Mesendoderm (in vitro differentiated cells): ENCODE measurements at regions not wholly inside any gene's neighbourhood (a gene's known extent, or its start where the extent isn't known, plus 50 kb on each side); places are given as distances from the start of the nearest gene placed in this dataset.

ENCODE experiments used
- DNase-seq: peaks from one replicate; pipeline ENCODE4 v3.0.0; 2013
- H2AK5ac ChIP-seq: 2 replicates; pipeline ENCODE4 v1.6.1; 2013; ENCODE audit warnings: low read length, inconsistent platforms
- H2BK120ac ChIP-seq: 2 replicates; pipeline ENCODE4 v1.6.1; 2013; ENCODE audit warnings: low read depth, mild to moderate bottlenecking, low read length, moderate library complexity, mixed read lengths
- H2BK15ac ChIP-seq: replicated peaks from 2 replicates; pipeline ENCODE4 v1.6.1; 2013; ENCODE audit warnings: low read depth, mild to moderate bottlenecking, moderate library complexity
- H2BK5ac ChIP-seq: 2 replicates; pipeline ENCODE4 v1.6.1; 2013; ENCODE audit warnings: low read length, inconsistent platforms
- H3K18ac ChIP-seq: 2 replicates; pipeline ENCODE4 v1.6.1; 2013; ENCODE audit warnings: mild to moderate bottlenecking, low read length, mixed read lengths
- H3K23ac ChIP-seq: one replicate; pipeline ENCODE4 v1.6.1; 2013; ENCODE audit warnings: low read length
- H3K27ac ChIP-seq: 2 replicates; pipeline ENCODE4 v1.5.1; 2013; ENCODE audit warnings: low read depth, mild to moderate bottlenecking, inconsistent platforms, low read length, moderate library complexity
- H3K27me3 ChIP-seq: 2 replicates; pipeline ENCODE4 v1.6.1; 2013; ENCODE audit warnings: low read length, control low read depth, mild to moderate bottlenecking, inconsistent platforms; ENCODE audit not compliant: insufficient read depth, poor library complexity
- H3K36me3 ChIP-seq: 2 replicates; pipeline ENCODE4 v1.6.1; 2013; ENCODE audit warnings: low read length, inconsistent platforms; ENCODE audit not compliant: control insufficient read depth, insufficient read depth
- H3K4ac ChIP-seq: one replicate; pipeline ENCODE4 v1.6.1; 2013; ENCODE audit warnings: low read depth, mild to moderate bottlenecking, low read length, moderate library complexity
- H3K4me1 ChIP-seq: 2 replicates; pipeline ENCODE4 v1.6.1; 2013; ENCODE audit warnings: low read depth, low read length, inconsistent platforms; ENCODE audit not compliant: control insufficient read depth
- H3K4me2 ChIP-seq: 2 replicates; pipeline ENCODE4 v1.6.1; 2013; ENCODE audit warnings: low read length
- H3K4me3 ChIP-seq: 2 replicates; pipeline ENCODE4 v1.5.1; 2013; ENCODE audit warnings: mild to moderate bottlenecking, low read length
- H3K56ac ChIP-seq: one replicate; pipeline ENCODE4 v1.6.1; 2013; ENCODE audit warnings: low read length
- H3K79me1 ChIP-seq: 2 replicates; pipeline ENCODE4 v1.6.1; 2013; ENCODE audit warnings: low read length, inconsistent platforms
- H3K79me2 ChIP-seq: 2 replicates; pipeline ENCODE4 v1.6.1; 2013; ENCODE audit warnings: mild to moderate bottlenecking, low read length; ENCODE audit not compliant: control insufficient read depth, insufficient read depth
- H3K9ac ChIP-seq: 2 replicates; pipeline ENCODE4 v1.6.1; 2013; ENCODE audit warnings: low read length, inconsistent platforms
- H4K5ac ChIP-seq: one replicate; pipeline ENCODE4 v1.6.1; 2013; ENCODE audit warnings: low read length
- H4K8ac ChIP-seq: one replicate; pipeline ENCODE4 v1.6.1; 2013; ENCODE audit warnings: low read depth, mild to moderate bottlenecking, control low read depth, low read length, moderate library complexity
- WGBS: extraction: QIAGEN DNeasy Blood & Tissue Kit; methylation state at CpG from one replicate; pipeline ENCODE4 v1.1.7; 2013; ENCODE audit warnings: low lambda C conversion rate, missing lambda C conversion rate; ENCODE audit not compliant: insufficient coverage; ENCODE audit errors: extremely low coverage; 5-methylcytosine and 5-hydroxymethylcytosine counted together

- no peak overlapping the region for H4K5ac ChIP-seq
- H2AK5ac ChIP-seq = no peak overlapping the region
- no peak overlapping the region for H3K9ac ChIP-seq
- no peaks in the 10 kb centered on the region for H3K79me1 ChIP-seq
- no peak overlapping the region for H3K4me2 ChIP-seq
- no peak overlapping the region for H2BK15ac ChIP-seq
- no peak overlapping the region for H3K56ac ChIP-seq
- H4K8ac ChIP-seq = no peak overlapping the region
- DNase-seq = no peak
- H3K27me3 ChIP-seq = no peaks in the 10 kb centered on the region
- H3K23ac ChIP-seq = no peak overlapping the region
- H3K18ac ChIP-seq = no peak overlapping the region
- no peaks in the 10 kb centered on the region for H3K79me2 ChIP-seq
- H2BK5ac ChIP-seq = no peak overlapping the region
- no peaks in the 10 kb centered on the region for H3K36me3 ChIP-seq
- H3K4me1 ChIP-seq = no peaks in the 10 kb centered on the region
- H3K4ac ChIP-seq = no peak overlapping the region
- H3K4me3 ChIP-seq = no peak overlapping the region
- WGBS = no CpG with 5 or more reads among the region's 2 CpGs
- H2BK120ac ChIP-seq = no peak overlapping the region
- no peak overlapping the region for H3K27ac ChIP-seq
Observed at GRCh38 chr6:22942403-22942802, 373.0 kb downstream of the HDGFL1 start.

- H3K4ac ChIP-seq = no peak overlapping the region
- H3K27me3 ChIP-seq = no peaks in the 10 kb centered on the region
- H3K27ac ChIP-seq = no peak overlapping the region
- H3K23ac ChIP-seq = no peak overlapping the region
- no peaks in the 10 kb centered on the region for H3K79me2 ChIP-seq
- H3K36me3 ChIP-seq = no peaks in the 10 kb centered on the region
- no CpG with 5 or more reads among the region's 2 CpGs for WGBS
- no peak overlapping the region for H4K8ac ChIP-seq
- H3K4me1 ChIP-seq = no peaks in the 10 kb centered on the region
- H3K56ac ChIP-seq = no peak overlapping the region
- H2BK15ac ChIP-seq = no peak overlapping the region
- H2BK120ac ChIP-seq = no peak overlapping the region
- H2AK5ac ChIP-seq = no peak overlapping the region
- H2BK5ac ChIP-seq = no peak overlapping the region
- no peak overlapping the region for H4K5ac ChIP-seq
- H3K9ac ChIP-seq = no peak overlapping the region
- H3K79me1 ChIP-seq = no peaks in the 10 kb centered on the region
- no peak overlapping the region for H3K4me3 ChIP-seq
- no peak for DNase-seq
- H3K18ac ChIP-seq = no peak overlapping the region
- H3K4me2 ChIP-seq = no peak overlapping the region
Observed at GRCh38 chr6:22943327-22943726, 374.0 kb downstream of the HDGFL1 start.

GRCh38 chr6:22949967-22950366, 380.6 kb downstream of the HDGFL1 start:
- no peak for DNase-seq
- H2BK5ac ChIP-seq = no peak overlapping the region
- no peak overlapping the region for H2AK5ac ChIP-seq
- no peak overlapping the region for H2BK120ac ChIP-seq
- no peaks in the 10 kb centered on the region for H3K79me1 ChIP-seq
- no peaks in the 10 kb centered on the region for H3K4me1 ChIP-seq
- H3K18ac ChIP-seq = no peak overlapping the region
- H3K4ac ChIP-seq = no peak overlapping the region
- no peaks in the 10 kb centered on the region for H3K79me2 ChIP-seq
- no peak overlapping the region for H3K4me2 ChIP-seq
- H4K5ac ChIP-seq = no peak overlapping the region
- H3K4me3 ChIP-seq = no peak overlapping the region
- no peak overlapping the region for H3K23ac ChIP-seq
- no CpG with 5 or more reads among the region's 1 CpG for WGBS
- no peak overlapping the region for H3K9ac ChIP-seq
- no peaks in the 10 kb centered on the region for H3K27me3 ChIP-seq
- no peak overlapping the region for H3K56ac ChIP-seq
- no peak overlapping the region for H4K8ac ChIP-seq
- no peak overlapping the region for H2BK15ac ChIP-seq
- H3K27ac ChIP-seq = no peak overlapping the region
- no peaks in the 10 kb centered on the region for H3K36me3 ChIP-seq

GRCh38 chr6:22952097-22952496, 382.7 kb downstream of the HDGFL1 start:
- H3K79me1 ChIP-seq = no peaks in the 10 kb centered on the region
- H3K36me3 ChIP-seq = no peaks in the 10 kb centered on the region
- no peak overlapping the region for H3K27ac ChIP-seq
- H2BK120ac ChIP-seq = no peak overlapping the region
- no peak overlapping the region for H3K23ac ChIP-seq
- H3K4me2 ChIP-seq = no peak overlapping the region
- no peak overlapping the region for H4K5ac ChIP-seq
- H2BK15ac ChIP-seq = no peak overlapping the region
- H4K8ac ChIP-seq = no peak overlapping the region
- H2AK5ac ChIP-seq = no peak overlapping the region
- H3K18ac ChIP-seq = no peak overlapping the region
- no CpG with 5 or more reads among the region's 4 CpGs for WGBS
- no peak overlapping the region for H2BK5ac ChIP-seq
- H3K4me1 ChIP-seq = no peaks in the 10 kb centered on the region
- H3K56ac ChIP-seq = no peak overlapping the region
- H3K4me3 ChIP-seq = no peak overlapping the region
- H3K79me2 ChIP-seq = no peaks in the 10 kb centered on the region
- DNase-seq = no peak
- no peaks in the 10 kb centered on the region for H3K27me3 ChIP-seq
- H3K4ac ChIP-seq = no peak overlapping the region
- H3K9ac ChIP-seq = no peak overlapping the region

GRCh38 chr6:22954749-22955385, 385.5 kb downstream of the HDGFL1 start:
- Histone ChIP-seq H3K27me3 (no peaks in the 10 kb centered on the region), H3K79me1 (no peaks in the 10 kb centered on the region), H3K79me2 (no peaks in the 10 kb centered on the region), H3K27ac (no peak overlapping the region), H3K56ac (no peak overlapping the region), H2AK5ac (no peak overlapping the region), H3K4me1 (no peaks in the 10 kb centered on the region), H3K18ac (no peak overlapping the region), H2BK120ac (no peak overlapping the region), H3K23ac (no peak overlapping the region), H3K4me2 (no peak overlapping the region), H4K5ac (no peak overlapping the region), H3K36me3 (no peaks in the 10 kb centered on the region), H2BK5ac (no peak overlapping the region), H3K4ac (no peak overlapping the region), H3K9ac (no peak overlapping the region), H4K8ac (no peak overlapping the region), H2BK15ac (no peak overlapping the region), H3K4me3 (no peak overlapping the region)
- no peak for DNase-seq
- WGBS = no CpG with 5 or more reads among the region's 5 CpGs

- Histone ChIP-seq H3K27me3 (no peaks in the 10 kb centered on the region), H3K4me2 (no peak overlapping the region), H3K4me1 (no peaks in the 10 kb centered on the region), H4K8ac (no peak overlapping the region), H3K9ac (no peak overlapping the region), H3K79me2 (no peaks in the 10 kb centered on the region), H2BK15ac (no peak overlapping the region), H3K4me3 (no peak overlapping the region), H3K36me3 (no peaks in the 10 kb centered on the region), H2BK120ac (no peak overlapping the region), H3K18ac (no peak overlapping the region), H3K23ac (no peak overlapping the region), H3K4ac (no peak overlapping the region), H2BK5ac (no peak overlapping the region), H3K56ac (no peak overlapping the region), H3K27ac (no peak overlapping the region), H3K79me1 (no peaks in the 10 kb centered on the region), H2AK5ac (no peak overlapping the region), H4K5ac (no peak overlapping the region)
- DNase-seq = no peak
- no CpG with 5 or more reads among the region's 6 CpGs for WGBS
Observed at GRCh38 chr6:22956029-22956681, 386.8 kb downstream of the HDGFL1 start.
